ENCODE measurements at regions not wholly inside any gene's neighbourhood (a gene's known extent, or its start where the extent isn't known, plus 50 kb on each side); places are given as distances from the start of the nearest gene placed in this dataset.

- no peak for DNase-seq
Observed at GRCh38 chr4:43351970-43352806, 459.7 kb downstream of the GRXCR1 start.

- DNase-seq, result no peak
Observed at GRCh38 chr4:43352859-43353258, 460.3 kb downstream of the GRXCR1 start.

GRCh38 chr4:43353552-43353951, 461.0 kb downstream of the GRXCR1 start:
- DNase-seq, result no peak

GRCh38 chr4:43356786-43357185, 464.3 kb downstream of the GRXCR1 start:
- DNase-seq, result no peak

DNA sequence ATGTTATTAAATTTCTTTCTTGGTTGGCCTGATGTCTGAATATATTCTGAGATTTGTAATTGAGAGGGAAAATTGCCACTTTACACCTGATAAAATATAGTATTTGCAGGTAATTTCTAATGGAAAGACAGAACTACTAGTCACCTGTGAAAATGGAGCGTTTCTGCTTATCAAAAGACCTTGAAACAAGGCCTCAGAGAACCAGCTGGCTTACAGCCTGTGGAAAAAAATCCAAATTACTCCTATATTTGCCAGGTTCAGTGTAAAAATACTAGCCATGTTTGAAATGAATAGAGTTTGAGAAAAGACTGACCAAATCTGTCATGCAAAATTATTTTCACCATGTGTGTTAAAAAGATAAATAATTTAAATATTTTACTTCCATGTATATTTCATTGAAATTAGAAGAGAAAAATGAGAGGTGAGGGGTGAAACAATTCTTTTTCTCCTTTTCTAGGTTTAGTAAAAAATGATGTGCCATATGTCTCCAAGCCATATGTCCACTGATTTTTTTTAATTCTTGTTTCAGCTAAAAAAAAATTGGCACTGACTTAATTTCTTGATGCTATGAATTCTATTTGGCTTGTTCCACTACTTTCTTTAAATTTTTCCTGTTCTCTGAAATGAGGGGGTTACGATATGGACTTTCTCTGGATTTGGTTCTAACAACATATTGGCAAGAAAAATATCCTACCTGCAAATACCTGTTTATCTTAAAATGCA, 464.9 kb downstream of the GRXCR1 start:
- DNase-seq, result peak in 1 of 2 experiments; percentile 6

GRCh38 chr4:43360296-43360695, 467.8 kb downstream of the GRXCR1 start:
- DNase-seq, result no peak

- no peak for DNase-seq
Observed at GRCh38 chr4:43362875-43363636, 470.5 kb downstream of the GRXCR1 start.

GRCh38 chr4:43369036-43369594, 476.6 kb downstream of the GRXCR1 start:
- no peak for DNase-seq

DNA sequence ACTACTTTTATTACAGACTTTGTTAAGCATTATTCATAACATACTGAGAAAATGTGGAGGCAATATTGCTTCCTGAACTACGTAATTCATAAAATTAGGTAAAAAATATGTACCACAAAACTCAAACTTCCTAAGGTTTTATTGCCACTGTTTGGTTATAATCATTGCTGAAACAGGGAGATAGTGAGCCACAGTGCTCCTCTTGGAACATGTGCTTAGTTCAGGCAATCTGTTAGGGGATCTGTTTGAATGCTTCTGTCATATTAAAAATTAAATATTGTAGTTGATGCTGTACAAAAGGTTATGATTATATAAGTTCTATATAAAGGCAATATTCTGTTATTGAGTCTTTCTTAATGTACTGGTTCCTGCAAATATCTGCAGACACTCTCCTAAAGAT, 480.7 kb downstream of the GRXCR1 start:
- DNase-seq, result no peak

DNA sequence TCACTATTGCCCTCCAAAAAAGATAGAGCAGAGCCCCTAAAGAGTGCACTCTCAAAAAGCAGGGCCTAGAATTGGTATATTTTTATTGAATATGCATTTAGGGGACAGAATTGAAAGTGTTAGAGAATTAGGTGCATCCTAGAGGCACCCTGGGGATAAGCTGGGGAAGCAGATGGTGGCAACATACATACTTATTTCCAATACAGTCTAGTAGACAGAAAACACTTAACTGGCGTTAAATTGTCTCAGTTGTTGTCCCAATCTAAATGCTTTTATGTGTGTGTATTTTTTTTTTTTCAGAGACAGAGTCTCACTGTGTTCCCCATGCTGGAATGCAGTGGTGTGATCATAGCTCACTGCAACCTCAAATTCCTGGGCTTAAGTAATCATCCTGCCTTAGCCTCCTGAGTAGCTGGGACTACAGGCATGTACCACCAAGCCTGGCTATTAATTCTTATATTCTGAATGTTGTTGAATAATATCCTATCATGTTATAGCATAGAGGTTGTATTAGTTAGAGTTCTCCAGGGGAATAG, 481.8 kb downstream of the GRXCR1 start:
- DNase-seq, result peak; percentile 36 to 69

DNA sequence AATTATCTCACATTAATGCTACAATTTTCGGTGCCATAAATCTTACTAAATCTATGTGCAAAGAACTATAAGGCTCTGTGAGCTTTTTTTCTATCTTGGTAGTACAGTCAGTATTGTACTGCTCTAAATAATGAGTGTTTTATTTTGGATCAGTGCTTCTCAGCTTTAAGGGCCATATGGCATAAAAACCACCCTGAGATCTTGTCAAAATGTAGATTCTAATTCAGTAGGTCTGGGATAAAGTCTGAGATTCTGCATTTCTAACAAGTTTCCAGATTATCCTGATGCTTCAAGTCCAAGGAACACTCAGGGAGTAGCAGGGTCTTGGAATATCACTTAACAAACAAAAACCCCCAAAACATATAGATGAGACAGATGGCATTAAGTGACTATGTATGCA, 486.5 kb downstream of the GRXCR1 start:
- DNase-seq, result peak; percentile 64 to 85

DNA sequence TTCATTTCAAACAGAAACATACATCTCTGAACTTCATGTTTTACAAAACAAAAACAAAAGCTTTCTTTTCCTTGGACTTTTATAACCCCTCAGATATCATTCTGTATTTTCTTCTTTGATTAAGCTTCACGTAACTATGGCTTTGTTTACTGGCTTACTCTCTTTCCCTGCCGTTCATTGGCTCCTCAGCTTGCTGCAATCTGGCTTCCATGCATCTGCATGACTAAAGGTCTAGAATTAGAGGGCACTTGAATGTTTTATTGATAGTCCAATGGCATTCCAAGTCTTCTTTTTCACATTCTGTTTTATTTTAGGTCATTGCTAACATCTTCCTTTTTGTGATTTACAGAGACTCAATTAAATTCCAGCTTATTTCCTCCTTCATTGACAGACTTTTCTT, 487.6 kb downstream of the GRXCR1 start:
- DNase-seq, result no peak

GRCh38 chr4:43391069-43391468, 498.6 kb downstream of the GRXCR1 start:
- no peak for DNase-seq

GRCh38 chr4:43394976-43395375, 502.5 kb downstream of the GRXCR1 start:
- no peak for DNase-seq

- no peak for DNase-seq
Observed at GRCh38 chr4:43399726-43400125, 507.2 kb downstream of the GRXCR1 start.

DNA sequence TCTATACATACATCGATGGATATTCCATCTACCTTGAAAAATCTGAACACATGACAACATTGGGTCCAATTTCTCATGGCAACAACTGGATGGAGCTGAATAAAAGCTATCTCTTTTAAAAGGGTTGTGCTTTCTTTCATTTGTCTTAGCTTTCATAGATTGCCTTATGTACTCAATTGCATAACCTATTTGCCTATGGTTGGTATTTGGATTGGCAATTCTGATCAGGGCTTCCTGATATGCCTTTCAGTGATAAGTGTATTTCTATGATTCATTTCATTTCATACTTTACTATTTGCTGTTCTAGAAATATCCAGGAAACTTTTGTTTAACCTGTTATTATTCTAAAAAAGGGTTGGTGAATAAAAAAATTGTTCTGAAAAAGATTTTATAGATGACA, 509.9 kb downstream of the GRXCR1 start:
- no peak for DNase-seq

DNA sequence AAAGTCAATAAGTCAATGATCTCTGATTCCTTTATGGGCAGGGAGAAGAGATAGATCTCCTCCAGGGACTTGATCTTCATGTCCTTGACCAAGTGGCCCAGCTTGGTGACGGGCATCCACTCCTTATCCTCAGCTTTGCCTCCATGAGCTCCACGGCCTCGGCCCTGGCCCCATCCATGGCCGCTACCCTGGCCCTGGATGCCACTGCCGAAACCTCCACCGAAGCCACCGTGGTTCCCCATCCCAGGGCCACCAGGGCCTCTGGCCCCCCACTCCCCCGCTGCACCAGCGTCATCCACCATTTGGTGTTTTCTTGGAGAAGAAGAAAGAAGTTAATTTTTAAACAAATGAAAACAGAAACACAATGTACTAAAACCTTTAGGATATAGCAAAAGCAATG, 518.1 kb downstream of the GRXCR1 start:
- DNase-seq, result no peak

DNA sequence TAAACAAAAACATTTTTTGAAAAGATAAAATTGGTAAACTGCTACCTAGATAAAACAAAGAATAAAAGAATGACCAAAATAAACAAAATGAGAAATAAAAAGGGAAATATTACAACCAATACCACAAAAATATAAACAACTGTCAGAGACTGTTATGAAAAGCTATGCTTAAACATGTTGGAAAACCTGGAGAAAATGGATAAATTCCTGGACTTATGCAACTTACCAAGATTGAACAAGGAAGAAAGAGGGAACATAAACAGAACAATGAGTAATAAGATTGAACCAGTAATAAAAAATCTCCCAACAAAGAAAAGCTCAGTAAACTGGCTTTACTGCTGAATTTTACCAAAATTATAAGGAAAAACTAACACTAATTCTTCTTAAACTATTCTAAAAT, 518.7 kb downstream of the GRXCR1 start:
- DNase-seq, result no peak

GRCh38 chr4:43423276-43423675, 530.8 kb downstream of the GRXCR1 start:
- DNase-seq, result no peak

DNA sequence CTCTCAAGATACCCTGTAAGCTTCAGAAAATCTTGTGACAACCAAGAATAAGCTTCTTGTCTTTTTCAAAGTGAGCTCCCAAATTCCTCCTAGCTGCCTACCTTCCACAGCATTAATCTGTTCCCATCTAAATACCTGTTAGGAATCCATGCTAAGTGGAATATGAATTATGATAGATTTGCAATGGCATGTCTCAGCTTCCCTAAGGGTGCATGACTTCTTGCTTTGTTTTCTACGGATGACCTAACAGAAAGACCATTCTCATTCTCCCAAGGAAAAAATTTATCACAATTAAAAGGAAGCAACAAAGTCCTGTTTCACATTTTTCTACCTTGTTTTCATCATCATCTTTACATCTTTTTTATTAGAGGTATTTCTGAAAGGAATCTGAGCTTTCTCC, 532.7 kb downstream of the GRXCR1 start:
- no peak for DNase-seq

DNA sequence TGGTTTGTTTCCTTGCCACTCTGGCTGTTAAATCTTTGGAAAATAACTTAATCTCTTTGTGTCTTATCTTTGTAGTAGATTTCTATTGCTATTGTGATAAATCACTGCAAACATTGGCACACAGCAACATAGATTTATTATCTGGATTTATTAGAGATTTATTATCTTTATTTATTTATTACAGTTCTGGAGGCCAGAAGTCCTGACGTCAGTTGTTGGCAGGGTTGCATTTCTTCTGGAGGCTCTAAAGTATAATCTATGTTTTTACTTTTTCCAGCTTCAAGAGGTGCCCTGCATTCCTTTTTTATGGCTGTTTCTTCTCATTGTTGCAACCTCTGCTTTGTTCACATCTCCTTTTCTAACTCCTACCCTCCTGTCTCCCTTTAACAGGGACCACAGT, 542.8 kb downstream of the GRXCR1 start:
- no peak for DNase-seq

DNA sequence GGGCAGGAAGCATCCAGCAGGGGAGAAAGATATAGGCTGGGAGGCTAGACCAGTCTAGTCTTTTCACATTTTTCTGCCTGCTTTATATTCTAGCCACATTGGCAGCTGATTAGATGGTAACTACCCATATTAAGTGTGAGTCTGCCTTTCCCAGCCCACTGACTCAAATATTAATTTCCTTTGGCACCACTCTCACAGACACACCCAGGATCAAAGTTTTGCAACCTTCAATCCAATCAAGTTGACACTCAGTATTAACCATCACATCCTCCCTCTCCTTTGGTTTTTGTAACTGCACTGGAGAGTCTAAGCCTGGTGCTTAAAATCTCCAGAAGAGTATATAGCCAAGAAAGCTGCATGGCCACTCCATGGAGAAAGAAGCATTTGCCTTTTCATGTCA, 560.4 kb downstream of the GRXCR1 start:
- no peak for DNase-seq

DNA sequence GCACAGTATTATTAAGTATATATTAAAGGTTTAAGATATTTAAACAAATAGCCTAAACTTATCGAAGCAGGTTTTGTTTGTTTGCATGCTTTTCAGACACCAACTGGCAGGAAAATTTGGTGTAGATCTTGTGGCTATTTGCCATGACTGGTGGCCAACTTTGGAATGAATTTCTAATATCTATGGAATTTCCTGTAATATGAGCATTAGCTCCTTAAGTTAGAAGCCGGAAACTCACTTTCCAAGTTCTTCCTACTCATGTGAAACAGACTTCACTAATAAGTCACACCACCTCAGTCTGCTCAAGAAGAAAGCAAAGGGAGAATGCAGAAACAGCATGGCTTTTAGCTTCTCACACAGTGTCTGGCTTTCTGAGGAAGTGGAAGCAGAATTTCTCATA, 563.9 kb downstream of the GRXCR1 start:
- no peak for DNase-seq
